ENCODE measurements at regions not wholly inside any gene's neighbourhood (a gene's known extent, or its start where the extent isn't known, plus 50 kb on each side); places are given as distances from the start of the nearest gene placed in this dataset.

DNA sequence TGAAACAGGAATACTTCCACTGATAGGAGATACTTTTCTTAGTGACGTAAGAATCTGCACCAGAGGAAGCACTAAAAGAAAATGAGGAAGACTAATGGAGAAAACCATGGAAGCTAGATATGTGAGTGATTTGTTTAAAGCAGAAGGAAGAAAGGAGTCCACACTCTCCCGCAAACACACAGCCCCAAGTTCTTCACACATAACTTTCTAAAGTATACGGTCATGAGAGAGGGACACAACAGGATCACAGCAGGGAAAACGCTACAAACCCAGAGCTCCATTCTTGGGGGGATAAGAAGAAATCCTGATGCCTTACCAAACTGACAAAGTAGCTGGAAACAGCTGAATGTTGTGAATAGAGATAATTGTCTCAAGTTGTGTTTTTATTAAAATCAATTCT is 222.2 kb upstream of the TMEM161B start:
- intact Hi-C loops (cut with micrococcal nuclease) (no loop called here), dilution Hi-C loops (cut with HindIII; ENCODE audit: low sequenced_read_pairs, unreplicated experiment) (no loop called here)
- no TSS peak for BruUV-seq (replicated peaks)

More for the DNA sequence above, 222.2 kb upstream of the TMEM161B start:
- no peak overlapping the region for H2AK5ac ChIP-seq (ENCODE audit: low read depth, low read length)
- H2BK5ac ChIP-seq (ENCODE audit: low read depth, low read length, poor library complexity, severe bottlenecking): no peak overlapping the region
- H3K4me1 ChIP-seq (ENCODE audit: control insufficient read depth, insufficient read depth, low read length): no peaks in the 10 kb centered on the region
- no peak overlapping the region for H3K23ac ChIP-seq (ENCODE audit: low read depth, low read length)
- DNase-seq: no peak
- no peaks in the 10 kb centered on the region for H4K20me1 ChIP-seq (ENCODE audit: insufficient read depth, low read length)
- no peak overlapping the region for H3K27ac ChIP-seq (ENCODE audit: insufficient read depth, low read length)
- H2AK9ac ChIP-seq (replicated peaks; ENCODE audit: low read depth, low read length, poor library complexity): no peak overlapping the region
- in situ Hi-C loops (cut with MboI; ENCODE audit: low sequenced_read_pairs): no loop called here
- no peak overlapping the region for H4K8ac ChIP-seq (ENCODE audit: low read depth in 2 of 2, low read length in 2 of 2)
- POLR2A ChIA-PET (ENCODE audit: unreplicated experiment): no interaction called here
- no peak overlapping the region for H2AFZ ChIP-seq (replicated peaks; ENCODE audit: low read length, poor library complexity)
- no peak overlapping the region for H3K14ac ChIP-seq (replicated peaks; ENCODE audit: low read depth, low read length)
- no peak overlapping the region for H3K56ac ChIP-seq (ENCODE audit: extremely low read depth, insufficient read depth, low read length)
- ATAC-seq (ENCODE audit: low read depth): no peak
- H3K4me3 ChIP-seq (ENCODE audit: insufficient read depth, low read depth, low read length): no peak overlapping the region
- no peak overlapping the region for H2BK15ac ChIP-seq (ENCODE audit: low read depth, low read length)
- H2BK20ac ChIP-seq (ENCODE audit: low read depth, low read length): no peak overlapping the region
- H3K9me1 ChIP-seq (ENCODE audit: insufficient read depth, low read length): no peaks in the 10 kb centered on the region
- no peaks in the 10 kb centered on the region for H3K36me3 ChIP-seq (ENCODE audit: control insufficient read depth, insufficient read depth, low read length)
- H3K27me3 ChIP-seq (ENCODE audit: control insufficient read depth, insufficient read depth, low read length): no peaks in the 10 kb centered on the region
- H3K18ac ChIP-seq (ENCODE audit: low read depth, low read length): no peak overlapping the region
- H4K5ac ChIP-seq (ENCODE audit: low read depth, low read length): no peak overlapping the region
- no peaks in the 10 kb centered on the region for H3K9me3 ChIP-seq (ENCODE audit: control insufficient read depth, insufficient read depth, low read length)
- CTCF ChIA-PET: no interaction called here
- H3K79me1 ChIP-seq (ENCODE audit: low read depth in 1 of 2, low read length in 2 of 2): no peaks in the 10 kb centered on the region
- TF ChIP-seq CHD1 (IDR thresholded peaks at IDR 0.05; ENCODE audit: low read depth, low read length) (no peak), SMC3 (IDR thresholded peaks at IDR 0.05; ENCODE audit: low read depth, low read length) (no peak)
- TF ChIP-seq, protein P1, sequence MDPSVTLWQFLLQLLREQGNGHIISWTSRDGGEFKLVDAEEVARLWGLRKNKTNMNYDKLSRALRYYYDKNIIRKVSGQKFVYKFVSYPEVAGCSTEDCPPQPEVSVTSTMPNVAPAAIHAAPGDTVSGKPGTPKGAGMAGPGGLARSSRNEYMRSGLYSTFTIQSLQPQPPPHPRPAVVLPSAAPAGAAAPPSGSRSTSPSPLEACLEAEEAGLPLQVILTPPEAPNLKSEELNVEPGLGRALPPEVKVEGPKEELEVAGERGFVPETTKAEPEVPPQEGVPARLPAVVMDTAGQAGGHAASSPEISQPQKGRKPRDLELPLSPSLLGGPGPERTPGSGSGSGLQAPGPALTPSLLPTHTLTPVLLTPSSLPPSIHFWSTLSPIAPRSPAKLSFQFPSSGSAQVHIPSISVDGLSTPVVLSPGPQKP (IDR thresholded peaks at IDR 0.05; ENCODE audit: borderline replicate concordance, low read depth, low read length): no peak
- H2BK120ac ChIP-seq (ENCODE audit: low read depth, low read length): no peak overlapping the region
- H4K91ac ChIP-seq (ENCODE audit: insufficient read depth, low read depth, low read length): no peak overlapping the region
- no peak overlapping the region for H3K9ac ChIP-seq (ENCODE audit: low read depth, low read length)
- no CpG with 5 or more reads among the region's 4 CpGs for WGBS, 2 experiments (ENCODE audit: extremely low coverage in 2 of 2, insufficient read length in 1 of 2)
- no peak overlapping the region for H3K4me2 ChIP-seq (ENCODE audit: low read depth, low read length)
- no peak overlapping the region for H3K4ac ChIP-seq (ENCODE audit: low read depth, low read length)

All from IMR-90 (cell line).